K562 (cell line): ENCODE measurements at regions not wholly inside any gene's neighbourhood (a gene's known extent, or its start where the extent isn't known, plus 50 kb on each side); places are given as distances from the start of the nearest gene placed in this dataset.

Experiments used
- ATAC-seq: fragments of 200-7000 bp; cut with Tn5 transposase; 3 replicates; pipeline ENCODE4 v1.9.1; 2020; ENCODE audit warnings: moderate library complexity
- BruUV-seq: library from RNA; stranded (reverse); fragments of 400-500 nt; replicated peaks from 2 replicates; lab custom pipeline; 2021; lab: Mats Ljungman, UMichigan
- CTCF ChIA-PET: fragments of 300-600 bp; formaldehyde crosslinking; extraction: SDS; loops from one replicate; lab custom pipeline; 2021; ENCODE audit warnings: low intra/inter-chr PET ratio; lab: Yijun Ruan, JAX
- POLR2A ChIA-PET: fragments of 300-600, 350-650 bp; sonication (Branson Sonifier 250); formaldehyde crosslinking; extraction: SDS; loops from one replicate; lab custom pipeline; 2021; ENCODE audit warnings: antibody characterized with exemption, inconsistent platforms; lab: Yijun Ruan, JAX
- DNase-seq, 4 experiments: peaks; one replicate each; pipeline versions ENCODE4 v3.0.0 to v3.0.0-alpha.2; 2011 to 2018; ENCODE audit warnings: low spot score in 3 of 4, mixed read lengths in 3 of 4; ENCODE audit errors: extremely low read depth in 1 of 4
- FAIRE-seq: peaks from 2 replicates; lab custom pipeline; 2011; peaks lifted over from hg19 to GRCh38; lab: Jason Lieb, UNC
- H2AFZ ChIP-seq: 2 replicates; pipeline ENCODE4 v1.6.0; 2011; ENCODE audit warnings: low read depth, low read length, control low read depth, inconsistent platforms
- H3K27ac ChIP-seq: fragments of 200-600 bp; 3 replicates; pipeline ENCODE4 v1.8.0; 2011; ENCODE audit warnings: low read depth, mild to moderate bottlenecking, control low read depth, inconsistent platforms, low read length, moderate library complexity, mixed read lengths; ENCODE audit errors: extremely low read depth
- H3K27me3 ChIP-seq, 2 experiments: fragments of 300-600 bp in 1 of 2; 2 replicates in 1 of 2; 3 replicates in 1 of 2; pipeline versions ENCODE4 v1.6.0 to v1.8.0; 2011; ENCODE audit warnings: inconsistent platforms in 2 of 2, low read length in 2 of 2, mild to moderate bottlenecking in 1 of 2, mixed read lengths in 1 of 2, moderate library complexity in 1 of 2; ENCODE audit not compliant: control insufficient read depth in 2 of 2, insufficient read depth in 2 of 2
- H3K36me3 ChIP-seq: fragments of 300-600 bp; 3 replicates; pipeline ENCODE4 v1.8.0; 2011; ENCODE audit warnings: mild to moderate bottlenecking, low read length, inconsistent platforms; ENCODE audit not compliant: control insufficient read depth, insufficient read depth
- H3K4me1 ChIP-seq, 2 experiments: fragments of 200-600 bp in 1 of 2; replicated peaks in 1 of 2; 2 replicates in 1 of 2; 3 replicates in 1 of 2; pipeline versions ENCODE4 v1.5.1 to v1.8.0; 2011; ENCODE audit warnings: inconsistent platforms in 2 of 2, low read length in 2 of 2, mild to moderate bottlenecking in 1 of 2, mixed read lengths in 1 of 2, moderate library complexity in 1 of 2; ENCODE audit not compliant: control insufficient read depth in 2 of 2, insufficient read depth in 2 of 2
- H3K4me2 ChIP-seq: 2 replicates; pipeline ENCODE4 v1.6.1; 2011; ENCODE audit warnings: low read length, control low read depth, inconsistent platforms, mixed read lengths; ENCODE audit not compliant: insufficient read depth
- H3K4me3 ChIP-seq: fragments of 200-600 bp; sonication (generic), shearing (Covaris generic); 2 replicates; pipeline ENCODE4 v1.5.1; 2016; ENCODE audit warnings: control low read depth, inconsistent platforms
- H3K79me2 ChIP-seq: fragments of 200-600 bp; 3 replicates; pipeline ENCODE4 v1.8.0; 2011; ENCODE audit warnings: low read length, inconsistent platforms; ENCODE audit not compliant: control insufficient read depth, insufficient read depth
- H3K9ac ChIP-seq, 2 experiments: 2 replicates each; pipeline versions ENCODE4 v1.6.0 to v1.6.1; 2011; ENCODE audit warnings: low read depth in 2 of 2, low read length in 2 of 2, control low read depth in 1 of 2, inconsistent platforms in 1 of 2, mild to moderate bottlenecking in 1 of 2, mixed read lengths in 1 of 2; ENCODE audit not compliant: insufficient read depth in 1 of 2
- H3K9me1 ChIP-seq: one replicate; pipeline ENCODE4 v1.6.0; 2011; ENCODE audit warnings: inconsistent platforms, mild to moderate bottlenecking, low read length, moderate library complexity; ENCODE audit not compliant: control insufficient read depth, insufficient read depth
- H3K9me3 ChIP-seq: replicated peaks from 2 replicates; pipeline ENCODE4 v1.5.1; 2011; ENCODE audit warnings: low read depth, low read length, inconsistent platforms; ENCODE audit not compliant: control insufficient read depth, insufficient read depth
- H4K20me1 ChIP-seq: replicated peaks from 2 replicates; pipeline ENCODE4 v1.6.1; 2011; ENCODE audit warnings: low read length, inconsistent platforms, mixed read lengths; ENCODE audit not compliant: control insufficient read depth, insufficient read depth
- HMGN3 ChIP-seq: IDR thresholded peaks from 2 replicates; pipeline ENCODE4 v1.6.1; 2011; ENCODE audit warnings: borderline replicate concordance, low read depth, mild to moderate bottlenecking, mixed read lengths, low read length; ENCODE audit not compliant: insufficient read length; ENCODE audit errors: extremely low read depth
- JUND ChIP-seq, 2 experiments: IDR thresholded peaks; 2 replicates in 1 of 2; 3 replicates in 1 of 2; pipeline ENCODE4 v1.6.1; 2011; ENCODE audit warnings: borderline replicate concordance in 2 of 2, low read depth in 2 of 2, low read length in 2 of 2, improper control_type of control experiment in 1 of 2, missing biosample characterization in 1 of 2, missing genetic modification characterization in 1 of 2, missing genetic modification reagents in 1 of 2
- MAFG ChIP-seq: fragments of 450-650 bp; conservative IDR thresholded peaks from 2 replicates; pipeline ENCODE4 v1.6.1; 2016; ENCODE audit warnings: missing genetic modification characterization, missing compliant biosample characterization
- NFATC3 ChIP-seq: fragments of 450-650 bp; IDR thresholded peaks from 2 replicates; pipeline ENCODE4 v1.6.1; 2017; ENCODE audit warnings: mild to moderate bottlenecking
- NRF1 ChIP-seq, 2 experiments: fragments of 450-650 bp; IDR thresholded peaks in 1 of 2; conservative IDR thresholded peaks in 1 of 2; 2 replicates each; pipeline ENCODE4 v1.6.1; 2014; ENCODE audit warnings: mild to moderate bottlenecking in 2 of 2
- PTBP1 ChIP-seq: fragments of 200-400 bp; formaldehyde crosslinking; IDR thresholded peaks from 2 replicates; pipeline ENCODE4 v1.6.1; 2017; ENCODE audit warnings: low read depth, low read length
- SNIP1 ChIP-seq: fragments of 450-650 bp; IDR thresholded peaks from 2 replicates; pipeline ENCODE4 v1.7.1; 2017; ENCODE audit warnings: low read depth, mild to moderate bottlenecking
- TCF3 ChIP-seq: sonication (generic); formaldehyde crosslinking; IDR thresholded peaks from 2 replicates; pipeline ENCODE4 v1.4.0; 2020; ENCODE audit warnings: mild to moderate bottlenecking, missing genetic modification reagents
- WGBS: fragments of 100-300 bp; shearing (Covaris generic); methylation state at CpG from one replicate; pipeline ENCODE4 v1.1.6; 2016; ENCODE audit warnings: low coverage, mixed read lengths; ENCODE audit not compliant: insufficient coverage; ENCODE audit errors: missing lambda C conversion rate; 5-methylcytosine and 5-hydroxymethylcytosine counted together
- in situ Hi-C: fragments of 300-500 bp; cut with MboI; formaldehyde crosslinking; loops from 4 replicates; pipeline ENCODE4 v1.15.0; 2018; ENCODE audit warnings: inconsistent platforms, mixed read lengths
- intact Hi-C: fragments of 100-400 bp; cut with micrococcal nuclease; formaldehyde crosslinking; loops from 2 replicates; pipeline ENCODE4 v1.14.2; 2022
- TF ChIP-seq, protein P1 (sequence below): fragments of 250-450 bp; sonication (Bioruptor Pico); IDR thresholded peaks from 2 replicates; pipeline ENCODE4 v1.8.0; 2022; ENCODE audit warnings: moderate library complexity, mild to moderate bottlenecking, inconsistent platforms

DNA sequence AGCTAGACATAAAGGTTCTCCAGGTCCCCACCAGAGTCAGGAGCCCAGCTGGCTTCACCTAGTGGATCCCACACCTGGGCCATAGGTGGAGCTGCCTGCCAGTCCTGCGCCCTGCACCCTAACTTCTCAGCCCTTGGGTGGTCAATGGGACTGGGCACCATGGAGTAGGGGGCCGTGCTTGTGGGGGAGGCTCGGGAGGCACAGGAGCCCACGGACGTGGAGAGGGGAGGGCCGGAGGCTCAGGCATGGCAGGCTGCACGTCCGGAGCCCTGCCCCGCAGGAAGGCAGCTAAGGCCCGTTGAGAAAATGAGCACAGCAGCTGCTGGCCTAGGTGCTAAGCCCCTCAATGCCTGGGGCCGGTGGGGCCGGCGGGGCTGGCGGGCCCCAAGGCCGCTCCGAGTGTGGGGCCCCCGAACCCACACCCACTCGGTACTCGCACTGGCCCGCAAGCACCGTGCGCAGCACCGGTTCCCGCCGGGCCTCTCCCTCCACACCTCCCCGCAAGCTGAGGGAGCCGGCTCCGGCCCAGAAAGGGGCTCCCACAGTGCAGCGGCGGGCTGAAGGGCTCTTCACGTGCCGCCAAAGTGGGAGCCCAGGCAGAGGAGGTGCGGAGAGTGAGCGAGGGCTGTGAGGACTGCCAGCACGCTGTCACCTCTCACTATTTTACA is 291.1 kb downstream of the KLHL4 start:
- ATAC-seq (no peak), DNase-seq (no peak), FAIRE-seq (no peak)
- Histone ChIP-seq H3K9ac (no peak overlapping the region), H3K9me3 (no peaks in the 10 kb centered on the region), H3K36me3 (no peaks in the 10 kb centered on the region), H3K4me3 (no peak overlapping the region), H3K9me1 (no peaks in the 10 kb centered on the region), H3K27me3 (no peaks in the 10 kb centered on the region), H2AFZ (no peak overlapping the region), H3K79me2 (no peaks in the 10 kb centered on the region), H3K27ac (no peak overlapping the region), H3K4me2 (no peak overlapping the region), H3K4me1 (no peaks in the 10 kb centered on the region), H4K20me1 (no peaks in the 10 kb centered on the region)
- WGBS: 1% methylated on average over 12 of the region's 35 CpGs
- CTCF ChIA-PET: no interaction called here
- BruUV-seq: no TSS peak
- TF ChIP-seq NFATC3 (no peak), SNIP1 (no peak), HMGN3 (no peak)
- POLR2A ChIA-PET: no interaction called here
- intact Hi-C loops: no loop called here
- in situ Hi-C loops: no loop called here

DNA sequence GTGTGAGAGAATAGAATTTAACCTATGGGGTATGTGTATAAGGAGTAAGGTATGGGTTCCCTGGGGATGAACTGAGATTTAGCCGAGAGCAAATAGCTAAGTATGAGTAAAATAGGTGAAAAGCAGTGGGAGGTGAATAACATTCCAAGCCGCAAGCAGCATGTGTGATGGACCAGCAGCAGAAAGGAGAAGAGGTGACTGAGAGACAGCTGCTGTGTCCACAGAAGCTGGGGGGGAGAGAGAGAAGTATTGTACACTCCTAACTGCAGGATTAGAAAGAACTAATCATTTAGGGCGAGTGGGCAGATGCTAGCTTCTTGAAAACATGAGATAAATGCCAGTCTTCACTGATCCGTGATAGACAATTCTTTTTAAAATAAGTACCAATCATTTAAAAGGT is 296.0 kb downstream of the KLHL4 start:
- Histone ChIP-seq H3K9me1 (no peaks in the 10 kb centered on the region), H4K20me1 (no peaks in the 10 kb centered on the region), H3K27me3 (no peaks in the 10 kb centered on the region), H3K36me3 (no peaks in the 10 kb centered on the region), H3K79me2 (no peaks in the 10 kb centered on the region), H2AFZ (no peak overlapping the region), H3K27ac (no peak overlapping the region), H3K9ac (no peak overlapping the region), H3K9me3 (no peaks in the 10 kb centered on the region)
- no peak for DNase-seq
- in situ Hi-C loops: no loop called here
- ChIA-PET CTCF (no interaction called here), POLR2A (no interaction called here)
- TF ChIP-seq TCF3 (CRISPR knock-in tag) (no peak), NRF1 (conservative IDR thresholded peaks at IDR 0.05 in 1 of 2, IDR thresholded peaks at IDR 0.05 in 1 of 2) (no peak), PTBP1 (no peak), MAFG (tag) (no peak), JUND (IDR thresholded peaks at IDR 0.05; ENCODE audit: borderline replicate concordance, low read depth, low read length) (no peak), JUND (tag; IDR thresholded peaks at IDR 0.05; ENCODE audit: borderline replicate concordance, low read depth, low read length) (no peak)
- TF ChIP-seq, protein P1, sequence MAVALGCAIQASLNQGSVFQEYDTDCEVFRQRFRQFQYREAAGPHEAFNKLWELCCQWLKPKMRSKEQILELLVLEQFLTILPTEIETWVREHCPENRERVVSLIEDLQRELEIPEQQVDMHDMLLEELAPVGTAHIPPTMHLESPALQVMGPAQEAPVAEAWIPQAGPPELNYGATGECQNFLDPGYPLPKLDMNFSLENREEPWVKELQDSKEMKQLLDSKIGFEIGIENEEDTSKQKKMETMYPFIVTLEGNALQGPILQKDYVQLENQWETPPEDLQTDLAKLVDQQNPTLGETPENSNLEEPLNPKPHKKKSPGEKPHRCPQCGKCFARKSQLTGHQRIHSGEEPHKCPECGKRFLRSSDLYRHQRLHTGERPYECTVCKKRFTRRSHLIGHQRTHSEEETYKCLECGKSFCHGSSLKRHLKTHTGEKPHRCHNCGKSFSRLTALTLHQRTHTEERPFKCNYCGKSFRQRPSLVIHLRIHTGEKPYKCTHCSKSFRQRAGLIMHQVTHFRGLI (CRISPR knock-in tag): no peak
- TF ChIP-seq, all 486 proteins: peak for 0
- WGBS: 0% methylated on average over 2 of the region's 4 CpGs
- FAIRE-seq (no peak), ATAC-seq (no peak)
- no peaks in the 10 kb centered on the region for H3K4me1 ChIP-seq
- BruUV-seq: no TSS peak
- intact Hi-C loops: no loop called here
- no peak overlapping the region for H3K4me3 ChIP-seq
- no peak overlapping the region for H3K4me2 ChIP-seq
